Right forelimb (tissue), 1 donor: ENCODE measurements at regions not wholly inside any gene's neighbourhood (a gene's known extent, or its start where the extent isn't known, plus 50 kb on each side); places are given as distances from the start of the nearest gene placed in this dataset.
"Not testable (repeated sequence)": the region's sequence is repeated elsewhere in the genome, so short reads cannot be mapped to it uniquely, and the experiment has no call there.

Experiments
- DNase-seq: peaks from one replicate; pipeline ENCODE4 v3.0.0-alpha.2; 2018

DNA sequence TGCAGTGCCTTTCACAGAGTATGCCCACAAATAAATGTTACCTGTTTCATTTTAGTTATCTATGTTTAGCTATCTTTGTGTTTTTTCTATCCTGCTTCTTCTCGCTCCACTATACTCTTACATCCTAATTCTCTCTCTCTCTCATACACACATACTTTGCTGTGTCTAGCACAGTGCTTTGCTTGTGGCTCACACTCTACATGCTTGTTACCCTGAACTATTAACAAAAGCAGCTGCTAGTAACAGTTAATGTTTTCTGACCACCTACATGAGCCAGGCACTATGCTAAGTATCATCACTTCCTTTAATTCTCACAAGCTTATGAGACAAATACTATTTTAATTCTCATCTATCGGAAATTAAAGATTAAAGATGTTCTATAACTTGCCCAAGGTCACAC, 390.5 kb upstream of the HNRNPA3 start:
- DNase-seq = no peak

DNA sequence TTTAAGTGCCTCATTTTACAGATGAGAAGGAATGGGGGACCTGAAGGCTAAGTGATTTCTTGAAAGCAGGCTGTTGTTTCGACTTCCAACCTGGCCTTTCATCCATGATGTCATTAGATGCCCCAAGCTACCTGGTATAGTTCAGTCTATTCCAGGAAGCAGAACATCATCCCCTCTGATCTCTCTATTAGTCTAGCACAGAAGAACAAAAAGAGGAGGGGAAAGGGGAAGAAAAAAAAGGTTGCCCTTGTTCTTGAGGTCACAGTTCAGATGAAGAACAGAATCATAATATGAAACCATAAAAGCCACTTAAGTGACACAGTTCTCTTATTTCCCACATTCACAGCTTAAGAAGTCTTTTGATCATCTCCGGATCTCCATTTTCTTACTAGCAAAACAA, 386.2 kb upstream of the HNRNPA3 start:
- DNase-seq = no peak

DNA sequence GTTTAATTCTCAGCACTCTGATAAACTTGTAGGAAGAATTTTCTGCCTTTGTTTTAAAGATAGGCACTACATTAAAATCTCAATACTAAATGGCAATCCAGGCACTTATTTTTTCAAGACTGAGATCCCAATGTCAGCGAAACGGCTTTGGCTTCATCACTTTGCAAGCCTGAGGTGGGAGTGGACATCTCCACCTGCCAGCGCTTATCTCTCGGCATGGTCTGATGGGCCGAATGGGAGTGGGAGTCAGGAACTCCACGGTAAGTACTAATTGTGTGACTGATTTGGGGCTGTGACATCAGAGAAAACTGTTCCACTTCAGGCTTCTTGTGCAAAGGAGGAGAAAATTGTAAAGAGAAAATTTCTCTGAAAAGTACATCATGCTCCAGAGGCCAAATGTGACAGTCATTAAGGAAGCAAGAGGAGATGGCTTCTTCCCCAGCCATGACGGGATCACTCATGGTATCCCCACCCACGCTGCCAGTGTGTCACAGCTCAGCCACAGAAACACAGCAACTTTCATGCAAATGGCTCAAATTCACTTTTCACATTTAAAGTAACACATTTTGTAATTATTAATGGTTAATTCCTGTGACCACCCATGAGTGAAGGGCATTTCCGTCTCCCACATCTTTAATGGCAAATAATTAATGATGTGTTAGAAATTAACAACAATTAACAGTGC, 385.5 kb upstream of the HNRNPA3 start:
- no peak for DNase-seq

DNA sequence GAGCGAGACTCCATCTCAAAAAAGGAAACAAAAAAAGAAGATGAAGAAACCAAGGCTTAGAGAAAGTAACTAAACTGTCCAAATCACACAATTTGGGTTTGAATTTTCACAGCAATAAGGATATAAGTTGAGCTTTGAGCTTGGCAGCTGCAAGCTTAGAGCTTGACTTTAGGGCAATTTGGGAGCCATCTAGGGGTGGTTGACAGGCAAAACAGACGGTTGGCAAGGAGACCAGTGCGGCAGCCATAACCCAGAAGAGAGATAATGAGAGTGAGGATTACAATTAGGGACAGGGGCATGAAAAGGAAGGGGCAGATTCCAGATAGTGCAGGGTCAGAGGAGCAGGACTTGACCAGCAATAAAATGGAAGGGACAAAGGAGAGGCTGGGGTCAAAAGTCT, 382.2 kb upstream of the HNRNPA3 start:
- DNase-seq = no peak

DNA sequence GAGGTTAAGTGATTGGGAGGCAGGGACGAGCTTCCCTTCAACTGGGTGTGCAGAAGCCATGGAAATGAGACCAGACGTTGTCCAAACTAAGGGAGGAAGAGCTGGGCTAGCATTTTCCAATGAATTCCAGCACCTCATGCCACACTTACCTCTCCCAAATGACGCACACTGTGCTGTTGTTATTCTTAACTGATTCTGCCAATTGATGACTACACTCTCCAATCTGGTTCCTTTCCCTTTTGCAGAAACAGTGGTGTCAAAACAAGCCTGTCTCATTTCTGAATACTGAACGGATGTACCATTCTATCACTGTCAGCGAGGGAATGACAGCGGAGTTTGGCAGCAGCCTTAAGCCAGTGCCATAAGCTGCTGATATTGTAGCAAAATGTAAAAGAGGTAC, 380.5 kb upstream of the HNRNPA3 start:
- no peak for DNase-seq

DNA sequence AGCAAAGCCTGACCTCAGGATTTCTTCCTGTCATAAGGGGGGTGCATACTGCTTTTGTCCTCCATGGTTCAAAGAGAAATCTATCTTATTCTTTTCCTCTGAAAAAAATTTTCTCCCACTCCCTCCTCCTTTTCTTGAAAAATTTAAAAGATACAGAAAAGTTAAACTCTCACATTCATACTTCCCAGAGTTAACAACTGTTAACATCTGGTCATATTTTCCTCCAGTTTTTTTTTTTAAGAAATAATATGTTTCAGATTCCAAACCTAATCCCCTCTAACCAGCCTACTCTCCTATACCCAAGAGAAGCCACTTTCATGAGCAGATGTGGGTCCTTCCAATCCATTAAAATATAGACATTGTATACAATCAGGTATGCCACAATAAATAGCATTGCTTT, 378.9 kb upstream of the HNRNPA3 start:
- DNase-seq = no peak

DNA sequence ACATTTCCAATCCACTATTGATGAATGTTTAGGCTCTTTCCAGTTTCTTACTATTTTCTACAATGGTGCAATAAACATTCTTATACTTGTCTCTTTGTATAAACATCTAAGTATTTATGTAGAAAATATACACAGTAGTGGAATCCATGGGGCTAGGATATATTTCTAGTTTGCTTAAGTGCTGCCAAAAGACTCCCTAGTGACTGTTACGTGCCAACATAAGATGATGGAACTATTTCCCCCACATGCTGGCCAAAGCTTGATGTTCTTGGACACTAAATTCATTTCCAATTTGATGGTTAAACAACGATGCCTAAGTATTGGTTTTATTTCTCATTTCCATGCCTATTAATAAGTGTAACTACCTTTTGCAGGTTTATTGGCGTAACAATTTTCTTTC, 378.4 kb upstream of the HNRNPA3 start:
- no peak for DNase-seq

DNA sequence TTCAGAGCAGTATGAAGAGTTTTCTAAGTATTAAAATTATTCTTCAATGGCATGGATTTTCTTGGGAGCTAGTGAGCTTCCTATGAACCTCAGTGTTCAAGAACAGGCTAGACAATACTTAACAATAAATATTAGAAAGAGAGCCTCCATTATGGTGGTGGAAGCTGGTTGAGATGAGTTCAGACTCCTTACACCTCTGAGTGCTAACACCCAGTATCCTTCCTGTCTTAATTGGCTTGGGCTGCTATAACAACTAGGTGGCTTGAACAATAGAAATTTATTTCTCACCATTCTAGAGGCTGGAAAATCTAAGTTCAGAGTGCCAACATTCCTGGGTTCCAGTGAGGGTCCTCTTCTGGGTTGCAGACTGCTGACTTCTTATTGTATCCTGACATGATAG, 369.4 kb upstream of the HNRNPA3 start:
- no peak for DNase-seq

DNA sequence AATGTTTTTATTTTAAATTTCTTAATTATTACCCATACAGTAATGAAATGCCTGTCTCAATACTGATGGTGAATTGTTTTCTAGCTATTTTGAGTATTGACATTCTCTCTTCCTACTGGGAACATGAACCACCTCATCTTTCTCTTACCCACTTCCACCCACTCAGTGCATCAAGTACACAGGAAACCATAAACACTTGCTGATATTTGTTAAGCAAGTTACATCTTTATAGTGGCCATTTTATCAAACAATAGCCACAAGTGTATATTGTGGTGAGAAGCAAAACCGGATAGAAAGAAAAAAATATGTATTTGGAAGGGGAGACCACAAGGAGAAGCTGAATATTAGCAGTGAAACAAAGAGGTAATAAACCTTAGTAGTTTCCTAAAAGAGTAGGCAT, 368.1 kb upstream of the HNRNPA3 start:
- no peak for DNase-seq

DNA sequence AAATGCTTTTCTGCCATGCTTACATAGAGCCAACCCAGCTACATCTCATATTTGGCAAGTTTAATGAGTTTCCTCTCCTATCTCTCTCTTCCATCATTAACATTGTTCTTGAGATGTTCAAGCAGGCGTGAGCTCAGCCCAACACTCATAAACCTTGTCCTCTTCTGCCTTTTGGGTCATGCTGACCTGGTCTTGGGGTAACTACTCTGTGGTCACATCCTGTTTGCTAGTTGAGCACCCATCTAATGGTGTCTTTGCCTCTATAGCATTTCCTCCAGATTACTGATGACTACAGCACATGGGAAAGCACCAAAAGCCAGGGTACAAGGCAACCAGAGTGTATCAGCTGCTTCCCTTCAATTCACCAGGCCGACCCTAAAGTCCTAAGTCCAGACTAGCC, 366.9 kb upstream of the HNRNPA3 start:
- no peak for DNase-seq

DNA sequence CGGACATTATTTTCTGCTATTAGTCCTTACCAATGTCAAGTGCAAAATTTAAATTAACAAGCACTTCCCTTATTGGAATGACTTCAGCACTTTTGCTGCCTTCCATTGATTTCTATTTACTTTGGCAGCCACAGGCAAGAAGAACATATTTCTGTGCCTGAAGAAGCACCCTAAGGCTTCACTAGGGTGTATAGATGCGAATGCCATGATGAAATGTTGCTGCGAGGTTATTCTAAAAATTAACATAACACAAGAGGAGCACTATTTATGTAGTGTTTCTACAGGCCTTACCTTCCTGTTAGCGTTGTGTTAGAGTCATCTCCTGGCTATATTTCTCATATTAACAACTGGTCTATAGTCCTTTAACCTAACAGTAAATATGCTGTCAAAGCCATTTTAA, 365.0 kb upstream of the HNRNPA3 start:
- DNase-seq = no peak

DNA sequence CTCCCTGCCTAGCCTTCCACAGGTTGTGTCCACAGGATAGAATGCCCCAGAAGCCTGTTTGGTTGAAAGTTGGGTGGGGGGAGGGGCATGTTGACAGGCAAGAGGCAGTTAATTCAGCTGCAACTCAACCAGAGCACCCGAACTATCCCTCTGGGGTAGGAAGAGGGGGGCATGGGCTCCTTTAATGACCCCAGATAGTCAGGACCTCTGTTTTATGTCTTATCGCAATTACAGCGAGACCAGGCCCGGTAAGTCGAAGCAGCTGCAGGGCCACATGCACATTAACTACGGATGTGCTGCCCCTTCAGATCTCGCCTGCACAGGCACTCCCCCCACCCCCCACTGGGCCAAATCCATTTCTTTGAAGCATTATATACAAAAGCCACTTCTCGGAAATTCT, 363.8 kb upstream of the HNRNPA3 start:
- no peak for DNase-seq

DNA sequence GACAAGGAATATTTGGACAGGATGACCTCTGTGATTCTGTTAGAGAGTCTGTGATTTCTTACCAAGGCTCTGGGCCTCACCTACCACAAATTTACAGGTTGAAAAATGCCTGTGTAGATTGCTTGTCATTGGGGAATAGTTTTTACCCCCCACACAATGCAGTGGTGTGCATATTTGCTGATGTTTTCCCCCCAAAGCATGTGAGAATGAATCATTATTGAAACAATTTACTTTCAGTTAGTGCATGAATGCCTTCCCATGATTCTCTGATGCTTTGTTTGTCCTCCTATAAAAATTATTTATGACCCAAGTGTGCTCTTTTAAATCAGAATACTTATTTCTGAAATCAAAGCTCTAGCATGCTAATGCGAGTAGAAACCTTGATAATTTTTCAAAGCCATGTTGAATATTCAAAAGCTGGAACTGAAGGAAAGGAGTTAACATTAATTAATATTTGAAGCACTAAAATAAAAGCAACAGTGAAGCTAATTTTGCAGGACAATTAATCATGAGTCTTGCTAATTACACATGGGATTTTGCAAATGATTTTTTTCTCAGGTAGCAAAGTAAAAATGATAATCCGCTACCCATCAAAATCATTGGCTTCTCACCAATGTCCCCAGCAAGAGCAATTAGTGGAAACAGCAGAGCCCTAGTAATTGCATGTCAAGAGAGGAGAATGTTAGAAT, 361.2 kb upstream of the HNRNPA3 start:
- no peak for DNase-seq

DNA sequence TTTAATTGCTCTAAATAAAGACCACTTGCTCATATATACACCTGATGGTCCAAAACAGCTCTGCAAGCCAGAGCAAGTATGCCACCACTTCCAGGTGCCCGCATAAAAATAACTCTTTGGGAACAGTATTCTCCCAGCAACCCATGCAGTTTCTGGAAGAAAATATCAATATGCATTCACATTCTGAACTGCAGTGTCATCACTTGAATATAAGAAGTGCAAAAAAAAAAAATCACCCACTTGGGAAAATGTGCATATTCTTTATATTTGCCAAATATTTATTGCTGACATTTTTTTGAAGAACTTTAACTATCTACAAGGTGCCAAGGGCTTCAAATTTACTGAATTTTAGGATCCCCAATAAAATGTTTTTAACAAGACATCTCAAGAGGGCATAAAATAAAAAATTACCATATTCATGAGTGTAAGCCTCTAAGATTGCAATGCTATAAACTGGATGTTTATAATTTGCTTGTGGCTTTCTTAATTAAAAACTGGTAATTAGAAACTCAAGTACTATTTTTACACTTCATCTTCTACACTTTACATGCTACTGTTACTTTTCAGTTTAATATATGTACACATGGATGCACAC, 360.6 kb upstream of the HNRNPA3 start:
- no peak for DNase-seq

DNA sequence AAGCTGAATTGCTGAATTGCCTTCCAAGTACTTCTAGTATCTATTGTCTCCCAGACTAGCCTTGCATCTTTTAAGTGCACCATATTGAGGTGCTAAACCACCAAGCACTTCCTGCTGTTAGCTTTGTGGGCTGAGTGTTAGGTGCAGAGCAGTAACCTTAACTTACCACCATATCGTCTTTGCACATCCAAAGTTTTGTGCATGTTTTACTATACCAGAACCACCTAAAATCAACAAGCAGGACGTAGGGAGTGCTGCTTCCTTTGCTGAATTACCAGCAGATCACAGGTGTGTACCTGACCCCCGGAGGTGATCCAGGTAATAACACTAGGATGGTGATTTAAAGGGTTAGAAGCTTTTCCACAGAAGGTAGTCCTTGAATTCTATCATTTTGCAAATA, 359.9 kb upstream of the HNRNPA3 start:
- DNase-seq = no peak

DNA sequence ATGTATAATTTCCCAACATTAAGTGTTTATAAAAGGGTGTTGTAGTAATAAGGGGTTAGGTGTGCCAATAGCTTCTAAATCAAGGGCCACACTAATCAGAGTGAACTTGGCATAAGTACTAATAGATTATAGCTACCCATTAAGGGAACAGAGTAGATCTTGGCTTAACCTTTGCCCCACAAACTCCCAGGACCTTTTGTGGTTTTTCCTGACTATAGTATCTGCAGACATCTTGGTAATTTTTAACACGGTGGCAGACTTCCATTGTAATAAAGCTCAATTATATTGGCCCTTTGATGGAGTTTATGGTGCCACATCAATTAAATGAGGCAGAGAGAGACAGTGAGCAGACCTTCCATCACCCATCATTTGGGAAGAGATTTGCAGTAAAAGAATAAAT, 358.5 kb upstream of the HNRNPA3 start:
- DNase-seq = no peak

DNA sequence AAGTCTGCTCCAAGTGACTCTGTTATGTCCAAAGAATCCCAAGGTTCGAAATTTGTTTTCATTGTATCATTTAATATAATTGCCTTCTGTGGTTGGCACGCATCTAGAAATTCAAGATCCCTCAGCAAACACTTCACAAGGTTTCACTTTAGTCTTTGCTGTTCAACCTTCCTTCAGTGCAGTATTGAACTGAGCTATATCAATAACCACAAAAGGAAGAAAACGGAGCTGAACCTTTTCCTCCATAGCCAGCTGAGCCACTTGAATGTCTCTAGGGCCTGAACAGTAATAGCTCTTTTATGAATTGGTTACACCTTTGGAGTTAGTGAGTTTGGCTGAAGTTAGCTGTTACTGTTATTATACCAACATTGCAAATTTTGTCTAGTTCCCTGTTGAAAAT, 357.7 kb upstream of the HNRNPA3 start:
- DNase-seq = no peak

DNA sequence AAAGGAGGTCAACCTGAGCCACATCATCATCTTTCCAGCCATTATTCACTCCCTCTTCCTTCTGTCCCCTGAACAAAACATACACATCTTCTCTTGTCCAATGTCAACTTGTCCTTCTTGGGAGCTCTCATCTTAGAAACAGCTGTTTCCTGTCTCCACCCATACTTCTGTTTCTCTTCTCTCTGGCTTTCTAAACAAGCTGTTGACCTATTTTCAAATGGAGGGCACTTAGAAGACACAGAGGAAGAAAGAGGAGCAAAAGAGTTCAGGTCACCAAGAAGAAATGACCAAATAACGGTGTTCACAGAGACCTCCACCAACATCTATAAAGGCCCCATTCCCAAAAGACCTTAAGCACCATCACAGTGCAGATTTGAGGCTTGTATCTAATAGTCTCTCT, 355.9 kb upstream of the HNRNPA3 start:
- no peak for DNase-seq

DNA sequence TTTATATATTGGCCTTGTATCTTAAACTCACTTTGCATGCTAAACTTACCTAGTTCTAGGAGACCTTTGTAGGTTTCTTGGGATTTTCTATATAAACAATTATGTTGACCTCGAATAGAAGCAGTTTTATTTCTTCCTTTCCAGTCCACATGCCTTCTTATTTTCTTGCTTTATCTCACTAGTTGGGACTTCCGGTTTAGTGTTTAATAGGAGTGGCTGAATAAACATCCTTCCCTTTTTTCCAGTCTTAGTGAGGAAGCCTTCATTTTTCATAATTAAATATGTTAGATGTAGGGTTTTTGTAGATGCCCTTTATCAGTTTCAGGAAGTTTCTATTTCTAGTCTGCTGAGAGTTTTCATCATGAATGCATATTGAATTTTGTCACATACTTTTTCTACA, 347.3 kb upstream of the HNRNPA3 start:
- DNase-seq = no peak

DNA sequence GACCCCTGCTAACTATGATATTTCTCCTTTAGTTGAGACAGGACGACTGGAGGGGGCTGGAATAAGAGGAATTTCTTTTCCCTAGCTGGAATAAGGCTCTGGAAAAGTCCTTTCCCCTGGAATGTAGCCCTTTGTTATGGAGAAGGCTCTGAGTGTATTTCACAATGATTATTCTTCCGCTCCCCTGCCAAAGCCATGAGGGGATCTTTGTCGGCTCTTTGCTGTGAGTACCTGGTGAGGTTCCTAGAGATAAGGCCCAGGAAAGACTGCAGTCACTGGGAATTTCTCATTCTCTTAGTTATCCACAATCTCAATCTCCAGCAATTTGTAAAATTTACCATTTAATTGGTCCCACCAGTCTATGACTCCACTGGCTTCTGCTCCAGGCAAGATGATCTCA, 340.2 kb upstream of the HNRNPA3 start:
- no peak for DNase-seq

DNA sequence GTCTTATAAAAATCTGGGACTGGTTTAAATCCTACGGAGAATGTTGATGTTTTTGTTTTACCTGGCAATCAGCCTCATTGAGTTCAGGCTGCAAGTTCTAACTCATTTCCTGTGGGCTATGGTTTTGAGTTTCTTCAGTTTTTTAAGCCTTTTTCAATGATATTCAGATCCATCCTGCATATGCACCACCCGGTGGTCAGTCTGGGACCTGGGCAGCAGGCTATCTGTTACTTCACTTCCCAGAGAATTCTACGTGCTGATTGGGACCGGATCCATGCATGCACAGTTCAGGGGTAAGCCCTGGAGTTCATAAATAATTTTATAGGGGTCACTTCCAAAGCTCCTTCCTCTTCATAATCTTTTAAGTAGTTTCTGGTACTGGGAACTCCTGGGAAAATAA, 339.2 kb upstream of the HNRNPA3 start:
- no peak for DNase-seq

DNA sequence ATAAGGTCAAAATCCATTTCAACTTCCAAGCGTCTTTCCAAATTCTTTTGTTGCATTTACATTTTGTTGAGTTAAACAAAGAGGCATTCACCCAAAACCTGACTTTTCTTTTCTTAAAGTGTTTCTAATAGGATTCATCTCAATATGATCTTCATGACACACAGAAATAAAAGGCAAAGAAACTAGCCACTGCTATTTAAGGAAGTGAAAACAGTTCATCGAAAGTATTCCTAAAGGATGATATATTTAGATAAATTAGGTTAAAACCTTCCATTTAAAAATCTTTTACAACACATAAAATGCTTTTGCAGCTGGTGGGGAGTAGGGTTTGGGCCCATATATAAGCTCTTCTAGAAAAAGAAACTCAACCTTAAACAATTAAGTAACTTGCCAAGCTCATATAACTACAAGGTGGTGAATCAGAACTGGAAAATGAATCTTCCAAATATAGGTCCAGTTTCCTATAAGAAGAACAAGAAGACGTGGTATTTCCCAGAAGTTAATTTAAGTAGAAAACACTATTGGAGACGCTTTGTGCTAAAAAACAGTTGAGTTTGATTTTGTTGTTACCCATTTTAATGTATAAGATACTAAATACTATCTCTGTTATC, 336.0 kb upstream of the HNRNPA3 start:
- DNase-seq = no peak

DNA sequence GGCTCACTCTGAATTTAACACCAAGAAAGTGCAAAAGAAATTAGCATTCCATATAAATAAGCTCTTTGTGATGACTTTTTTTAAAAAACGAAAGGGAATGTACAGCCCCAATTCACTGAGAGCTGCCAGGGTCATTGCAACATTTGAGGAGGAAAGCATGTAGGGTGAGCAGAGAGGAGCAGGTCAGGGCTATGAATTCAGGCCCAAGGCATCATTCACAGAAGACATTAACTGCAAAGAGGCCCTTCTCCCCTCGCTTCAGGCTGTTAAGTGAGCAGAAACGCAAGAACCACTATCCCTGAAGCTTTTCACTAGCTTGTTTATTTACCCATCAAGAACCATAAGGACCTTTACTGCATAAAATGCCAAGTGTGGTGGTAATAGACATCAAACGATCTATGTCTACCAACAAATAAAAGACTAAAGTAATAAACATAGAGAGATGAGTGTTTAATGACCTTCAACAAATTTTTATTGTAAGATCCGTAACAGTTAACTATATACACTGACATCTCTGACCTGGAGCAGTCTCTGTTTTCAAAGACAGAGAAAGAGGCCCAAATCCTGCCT, 333.1 kb upstream of the HNRNPA3 start:
- DNase-seq = no peak

DNA sequence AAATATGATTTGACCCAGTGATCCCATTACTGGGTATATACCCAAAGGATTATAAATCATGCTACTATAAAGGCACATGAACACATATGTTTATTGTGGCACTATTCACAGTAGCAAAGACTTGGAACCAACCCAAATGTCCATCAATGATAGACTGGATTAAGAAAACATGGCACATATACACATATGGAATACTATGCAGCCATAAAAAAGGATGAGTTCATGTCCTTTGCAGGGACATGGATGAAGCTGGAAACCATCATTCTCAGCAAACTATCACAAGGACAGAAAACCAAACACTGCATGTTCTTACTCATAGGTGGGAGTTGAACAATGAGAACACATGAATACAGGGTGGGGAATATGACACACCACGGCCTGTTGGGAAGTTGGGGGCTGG, 330.5 kb upstream of the HNRNPA3 start:
- not testable (repeated sequence) for DNase-seq
